ENCODE measurements at regions not wholly inside any gene's neighbourhood (a gene's known extent, or its start where the extent isn't known, plus 50 kb on each side); places are given as distances from the start of the nearest gene placed in this dataset.

GRCh38 chr2:43100883-43101662 lies 125.3 kb downstream of the ZFP36L2 start:
- ChIA-PET CTCF (ENCODE audit: unreplicated experiment) (no interaction called here), POLR2A (interaction anchor here (0.6 kb wide), 1 partner anchor 147 kb away, joined by 3 read pairs; no protein-coding TSS in a partner anchor)
- H4K20me1 ChIP-seq (ENCODE audit: insufficient read depth, low read length): no peaks in the 10 kb centered on the region
- H3K79me2 ChIP-seq (ENCODE audit: insufficient read depth, low read depth, low read length): no peaks in the 10 kb centered on the region
- BruUV-seq (replicated peaks): no TSS peak
- no peak overlapping the region for H2AFZ ChIP-seq (ENCODE audit: low read length)
- no peak overlapping the region for H3K27ac ChIP-seq (ENCODE audit: low read depth, low read length, poor library complexity, severe bottlenecking)
- DNase-seq (ENCODE audit: low spot score): no peak
- no peak overlapping the region; the same call in 1 of the 2 replicates for H3K4me2 ChIP-seq (ENCODE audit: low read length)
- intact Hi-C loops (cut with micrococcal nuclease; ENCODE audit: unreplicated experiment): no loop called here
- H3K4me3 ChIP-seq (ENCODE audit: low read depth, low read length, poor library complexity, severe bottlenecking): no peak overlapping the region
- peaks cover 8% of the 10 kb centered on the region for H3K4me1 ChIP-seq (ENCODE audit: insufficient read depth, low read length, poor library complexity, severe bottlenecking)
- no peak for TF ChIP-seq EZH2phosphoT487 (IDR thresholded peaks at IDR 0.05; ENCODE audit: borderline replicate concordance, low read depth, low read length)
- no peak for TF ChIP-seq CTCF (conservative IDR thresholded peaks at IDR 0.05; ENCODE audit: low read length)
- H3K36me3 ChIP-seq (ENCODE audit: insufficient read depth, low read length): no peaks in the 10 kb centered on the region
- H3K9me3 ChIP-seq (ENCODE audit: low read length): no peaks in the 10 kb centered on the region
- no peaks in the 10 kb centered on the region for H3K9me2 ChIP-seq (ENCODE audit: insufficient read depth, low read length)

- H3K79me2 ChIP-seq (ENCODE audit: insufficient read depth, low read depth, low read length): no peaks in the 10 kb centered on the region
- intact Hi-C loops (cut with micrococcal nuclease; ENCODE audit: unreplicated experiment): no loop called here
- POLR2A ChIA-PET: no interaction called here
- no peak overlapping the region for H3K4me3 ChIP-seq (ENCODE audit: low read depth, low read length, poor library complexity, severe bottlenecking)
- BruUV-seq (replicated peaks): no TSS peak
- CTCF ChIA-PET (ENCODE audit: unreplicated experiment): no interaction called here
- no peak for DNase-seq (ENCODE audit: low spot score)
- peaks cover under 1% of the 10 kb centered on the region for H3K4me1 ChIP-seq (ENCODE audit: insufficient read depth, low read length, poor library complexity, severe bottlenecking)
- no peaks in the 10 kb centered on the region for H3K9me3 ChIP-seq (ENCODE audit: low read length)
- H3K36me3 ChIP-seq (ENCODE audit: insufficient read depth, low read length): no peaks in the 10 kb centered on the region
- no peak for TF ChIP-seq EZH2phosphoT487 (IDR thresholded peaks at IDR 0.05; ENCODE audit: borderline replicate concordance, low read depth, low read length)
- no peak for TF ChIP-seq CTCF (conservative IDR thresholded peaks at IDR 0.05; ENCODE audit: low read length)
- H3K4me2 ChIP-seq (ENCODE audit: low read length): no peak overlapping the region; the same call in 1 of the 2 replicates
- no peaks in the 10 kb centered on the region for H3K9me2 ChIP-seq (ENCODE audit: insufficient read depth, low read length)
- no peak overlapping the region for H3K27ac ChIP-seq (ENCODE audit: low read depth, low read length, poor library complexity, severe bottlenecking)
- no peak overlapping the region for H2AFZ ChIP-seq (ENCODE audit: low read length)
- H4K20me1 ChIP-seq (ENCODE audit: insufficient read depth, low read length): no peaks in the 10 kb centered on the region
Measured at GRCh38 chr2:43100362-43100882, 126.0 kb downstream of the ZFP36L2 start.

- H2AFZ ChIP-seq (ENCODE audit: low read length): no peak overlapping the region
- DNase-seq (ENCODE audit: low spot score): no peak
- H3K79me2 ChIP-seq (ENCODE audit: insufficient read depth, low read depth, low read length): no peaks in the 10 kb centered on the region
- H3K4me3 ChIP-seq (ENCODE audit: low read depth, low read length, poor library complexity, severe bottlenecking): no peak overlapping the region
- intact Hi-C loops (cut with micrococcal nuclease; ENCODE audit: unreplicated experiment): no loop called here
- H3K4me2 ChIP-seq (ENCODE audit: low read length): no peak overlapping the region
- no peaks in the 10 kb centered on the region for H3K4me1 ChIP-seq (ENCODE audit: insufficient read depth, low read length, poor library complexity, severe bottlenecking)
- H3K27ac ChIP-seq (ENCODE audit: low read depth, low read length, poor library complexity, severe bottlenecking): no peak overlapping the region
- CTCF ChIA-PET (ENCODE audit: unreplicated experiment): no interaction called here
- no peaks in the 10 kb centered on the region for H4K20me1 ChIP-seq (ENCODE audit: insufficient read depth, low read length)
- BruUV-seq (replicated peaks): no TSS peak
- H3K9me3 ChIP-seq (ENCODE audit: low read length): no peaks in the 10 kb centered on the region
- no peaks in the 10 kb centered on the region for H3K9me2 ChIP-seq (ENCODE audit: insufficient read depth, low read length)
- POLR2A ChIA-PET: no interaction called here
- H3K36me3 ChIP-seq (ENCODE audit: insufficient read depth, low read length): no peaks in the 10 kb centered on the region
- TF ChIP-seq CTCF (conservative IDR thresholded peaks at IDR 0.05; ENCODE audit: low read length) (no peak), EZH2phosphoT487 (IDR thresholded peaks at IDR 0.05; ENCODE audit: borderline replicate concordance, low read depth, low read length) (no peak)
Measured at GRCh38 chr2:43099797-43100196, 126.6 kb downstream of the ZFP36L2 start.

Measured in OCI-LY7 (cell line).